WTC11 (cell line): ENCODE measurements at regions not wholly inside any gene's neighbourhood (a gene's known extent, or its start where the extent isn't known, plus 50 kb on each side); places are given as distances from the start of the nearest gene placed in this dataset.
"Not testable (repeated sequence)": the region's sequence is repeated elsewhere in the genome, so short reads cannot be mapped to it uniquely, and the experiment has no call there.

ENCODE experiments used
- ATAC-seq: fragments of 200-7000 bp; cut with Tn5 transposase; 2 replicates; pipeline ENCODE4 v1.10.0; 2021; ENCODE audit warnings: mild to moderate bottlenecking, moderate library complexity
- CTCF ChIA-PET: fragments of 300-600 bp; sonication (Branson Sonifier 250); formaldehyde crosslinking; loops from one replicate; lab custom pipeline; 2021; ENCODE audit warnings: antibody characterized with exemption; lab: Charles Lee
- POLR2A ChIA-PET: fragments of 350-600 bp; sonication (Branson Sonifier 250); formaldehyde crosslinking; loops from one replicate; lab custom pipeline; 2021; ENCODE audit warnings: antibody characterized with exemption; lab: Charles Lee
- DNase-seq: peaks from one replicate; pipeline ENCODE4 v3.0.0; 2021; ENCODE audit warnings: low spot score
- H3K27ac Mint-ChIP-seq: 2 replicates; pipeline ENCODE4 v1.8.0; 2021; ENCODE audit warnings: mixed read lengths
- H3K27me3 Mint-ChIP-seq: 2 replicates; pipeline ENCODE4 v1.8.0; 2021; ENCODE audit warnings: low read depth, mild to moderate bottlenecking, moderate library complexity, mixed read lengths
- H3K36me3 Mint-ChIP-seq: 2 replicates; pipeline ENCODE4 v1.8.0; 2021; ENCODE audit warnings: mixed read lengths
- H3K4me1 Mint-ChIP-seq: 2 replicates; pipeline ENCODE4 v1.8.0; 2022; ENCODE audit warnings: mixed read lengths
- H3K4me3 Mint-ChIP-seq: 2 replicates; pipeline ENCODE4 v1.8.0; 2021; ENCODE audit warnings: mild to moderate bottlenecking, moderate library complexity, mixed read lengths
- H3K9me3 Mint-ChIP-seq: 2 replicates; pipeline ENCODE4 v1.8.0; 2021; ENCODE audit warnings: mixed read lengths
- AFF4 ChIP-seq: sonication (generic); formaldehyde crosslinking; IDR thresholded peaks from 2 replicates; pipeline ENCODE4 v1.8.1; 2023; ENCODE audit warnings: mild to moderate bottlenecking, missing genetic modification reagents, borderline replicate concordance
- CDX4 ChIP-seq: fragments of 250-450 bp; sonication (Bioruptor Pico); IDR thresholded peaks from 2 replicates; pipeline ENCODE4 v1.9.0; 2021; ENCODE audit warnings: moderate library complexity, mild to moderate bottlenecking, inconsistent platforms, borderline replicate concordance
- FOXK1 ChIP-seq: sonication (generic); formaldehyde crosslinking; IDR thresholded peaks from 2 replicates; pipeline ENCODE4 v1.8.0; 2022; ENCODE audit warnings: mild to moderate bottlenecking, moderate library complexity, missing genetic modification reagents
- JUN ChIP-seq: sonication (generic); formaldehyde crosslinking; IDR thresholded peaks from 2 replicates; pipeline ENCODE4 v1.8.0; 2023; ENCODE audit warnings: mild to moderate bottlenecking, missing genetic modification reagents
- PREB ChIP-seq: sonication (generic); formaldehyde crosslinking; IDR thresholded peaks from 2 replicates; pipeline ENCODE4 v1.8.1; 2022; ENCODE audit warnings: mild to moderate bottlenecking, missing genetic modification reagents, moderate library complexity, borderline replicate concordance
- RORB ChIP-seq: fragments of 250-450 bp; sonication (Bioruptor Pico); IDR thresholded peaks from 2 replicates; pipeline ENCODE4 v1.9.0; 2021; ENCODE audit warnings: mild to moderate bottlenecking
- SMAD4 ChIP-seq: sonication (generic); formaldehyde crosslinking; IDR thresholded peaks from 2 replicates; pipeline ENCODE4 v1.8.0; 2022; ENCODE audit warnings: mild to moderate bottlenecking, missing genetic modification reagents
- TCF7 ChIP-seq: sonication (generic); formaldehyde crosslinking; IDR thresholded peaks from 2 replicates; pipeline ENCODE4 v1.8.0; 2022; ENCODE audit warnings: mild to moderate bottlenecking, low read depth, missing genetic modification reagents, moderate library complexity
- TEAD1 ChIP-seq: sonication (generic); formaldehyde crosslinking; IDR thresholded peaks from 2 replicates; pipeline ENCODE4 v1.8.0; 2022; ENCODE audit warnings: mild to moderate bottlenecking, missing genetic modification reagents
- ZMAT4 ChIP-seq: fragments of 250-450 bp; sonication (Bioruptor Pico); IDR thresholded peaks from 2 replicates; pipeline ENCODE4 v1.9.0; 2021; ENCODE audit warnings: mild to moderate bottlenecking
- ZNF232 ChIP-seq: sonication (generic); formaldehyde crosslinking; IDR thresholded peaks from 2 replicates; pipeline ENCODE4 v1.8.0; 2022; ENCODE audit warnings: mild to moderate bottlenecking, missing genetic modification reagents
- ZNF317 ChIP-seq: sonication (generic); formaldehyde crosslinking; IDR thresholded peaks from 2 replicates; pipeline ENCODE4 v1.8.1; 2023; ENCODE audit warnings: low read depth, mild to moderate bottlenecking, moderate library complexity, missing genetic modification reagents, borderline replicate concordance
- ZNF396 ChIP-seq: fragments of 250-450 bp; sonication (Bioruptor Pico); IDR thresholded peaks from 2 replicates; pipeline ENCODE4 v1.8.0; 2021; ENCODE audit warnings: mild to moderate bottlenecking, moderate library complexity, borderline replicate concordance
- ZNF532 ChIP-seq: fragments of 250-450 bp; sonication (Bioruptor Pico); IDR thresholded peaks from 2 replicates; pipeline ENCODE4 v1.9.0; 2021; ENCODE audit warnings: mild to moderate bottlenecking, borderline replicate concordance

- H3K36me3 Mint-ChIP-seq, H3K27me3 Mint-ChIP-seq: not testable (repeated sequence)
- POLR2A ChIA-PET: interaction anchor here (0.6 kb wide), 1 partner anchor 9 kb away, joined by 6 read pairs; no protein-coding TSS in a partner anchor
Observed at GRCh38 chr2:101645886-101646285, 51.6 kb upstream of the MAP4K4 start.

GRCh38 chr2:101644842-101645383, 52.6 kb upstream of the MAP4K4 start:
- Mint-ChIP-seq H3K27ac (no peak overlapping the region), H3K36me3 (no peaks in the 10 kb centered on the region)
- TF ChIP-seq ZNF532 (CRISPR knock-in tag) (no peak), TEAD1 (CRISPR knock-in tag) (no peak), TCF7 (CRISPR knock-in tag) (no peak), PREB (no peak), JUN (CRISPR knock-in tag) (no peak), ZNF232 (CRISPR knock-in tag) (no peak), ZNF396 (CRISPR knock-in tag) (no peak), ZMAT4 (CRISPR knock-in tag) (no peak), CDX4 (no peak), FOXK1 (CRISPR knock-in tag) (no peak), SMAD4 (CRISPR knock-in tag) (no peak), AFF4 (CRISPR knock-in tag) (no peak), RORB (CRISPR knock-in tag) (no peak), ZNF317 (CRISPR knock-in tag) (no peak)
- TF ChIP-seq, all 79 proteins: peak for 0
- POLR2A ChIA-PET: no interaction called here
- peaks cover 12% of the 10 kb centered on the region for H3K9me3 Mint-ChIP-seq
- ATAC-seq: no peak
- H3K4me1 Mint-ChIP-seq: no peaks in the 10 kb centered on the region
- no peak overlapping the region for H3K4me3 Mint-ChIP-seq
- CTCF ChIA-PET: interaction anchor here (0.8 kb wide), 1 partner anchor 179 kb away, joined by 3 read pairs; no protein-coding TSS in a partner anchor
- no peak for DNase-seq
- no peaks in the 10 kb centered on the region for H3K27me3 Mint-ChIP-seq

More at GRCh38 chr2:101645886-101646285, 51.6 kb upstream of the MAP4K4 start:
- H3K4me3 Mint-ChIP-seq, H3K4me1 Mint-ChIP-seq, H3K27ac Mint-ChIP-seq, ATAC-seq, DNase-seq: not testable (repeated sequence)
- H3K9me3 Mint-ChIP-seq: peaks cover 12% of the 10 kb centered on the region
- CTCF ChIA-PET: interaction anchor here (0.6 to 0.8 kb wide), 2 partner anchors 178 to 245 kb away, joined by 3 read pairs; no protein-coding TSS in a partner anchor
